ENCODE measurements at regions not wholly inside any gene's neighbourhood (a gene's known extent, or its start where the extent isn't known, plus 50 kb on each side); places are given as distances from the start of the nearest gene placed in this dataset.

GRCh38 chr5:164763206-164763605 lies 1257.8 kb downstream of the MAT2B start:
- TF ChIP-seq CTCF (IDR thresholded peaks at IDR 0.05): no peak

GRCh38 chr5:164772122-164772521 lies 1266.7 kb downstream of the MAT2B start:
- no peak for TF ChIP-seq CTCF (IDR thresholded peaks at IDR 0.05)

GRCh38 chr5:164784230-164784629 lies 1278.8 kb downstream of the MAT2B start:
- TF ChIP-seq CTCF (IDR thresholded peaks at IDR 0.05): no peak

- TF ChIP-seq CTCF (IDR thresholded peaks at IDR 0.05): no peak
These were observed 1292.7 kb downstream of the MAT2B start for GRCh38 chr5:164798110-164798509.

- TF ChIP-seq CTCF (IDR thresholded peaks at IDR 0.05): no peak
These were observed 1294.0 kb downstream of the MAT2B start for GRCh38 chr5:164799391-164799790.

GRCh38 chr5:164801910-164802309 lies 1296.5 kb downstream of the MAT2B start:
- TF ChIP-seq CTCF (IDR thresholded peaks at IDR 0.05): no peak

- no peak for TF ChIP-seq CTCF (IDR thresholded peaks at IDR 0.05)
These were observed 1304.4 kb downstream of the MAT2B start for GRCh38 chr5:164809821-164810220.

GRCh38 chr5:164818445-164818844 lies 1313.0 kb downstream of the MAT2B start:
- TF ChIP-seq CTCF (IDR thresholded peaks at IDR 0.05): no peak

Measured in LNCAP (cell line).